ENCODE measurements at regions not wholly inside any gene's neighbourhood (a gene's known extent, or its start where the extent isn't known, plus 50 kb on each side); places are given as distances from the start of the nearest gene placed in this dataset.

DNA sequence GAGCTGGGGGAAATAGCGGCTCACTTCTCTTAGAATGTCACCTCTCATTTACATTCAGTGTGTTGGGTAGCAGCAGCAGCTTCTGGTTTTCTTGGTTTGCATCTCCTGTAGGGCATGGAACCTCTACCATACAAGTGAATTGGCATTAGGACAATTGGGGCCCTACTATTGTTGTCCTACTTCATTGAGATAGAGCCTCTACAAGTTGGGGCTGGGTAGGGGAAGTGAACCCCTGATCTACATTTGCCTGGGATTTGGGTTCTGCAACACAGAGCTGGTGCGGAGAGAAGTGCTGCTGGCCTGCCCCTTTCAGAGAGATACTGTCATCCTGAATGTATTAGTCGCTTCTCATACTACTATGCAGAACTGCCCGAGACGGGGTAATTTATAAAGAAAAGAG is 391.6 kb upstream of the HS6ST1 start:
- DNase-seq = no peak

GRCh38 chr2:128710729-128711128 is 392.1 kb upstream of the HS6ST1 start:
- DNase-seq = peak; percentile 54

- DNase-seq = peak; percentile 92
Observed at GRCh38 chr2:128714285-128714684, 395.6 kb upstream of the HS6ST1 start.

GRCh38 chr2:128714851-128715312 is 396.2 kb upstream of the HS6ST1 start:
- DNase-seq = peak; percentile 45

- no peak for DNase-seq
Observed at GRCh38 chr2:128715360-128715759, 396.7 kb upstream of the HS6ST1 start.

DNA sequence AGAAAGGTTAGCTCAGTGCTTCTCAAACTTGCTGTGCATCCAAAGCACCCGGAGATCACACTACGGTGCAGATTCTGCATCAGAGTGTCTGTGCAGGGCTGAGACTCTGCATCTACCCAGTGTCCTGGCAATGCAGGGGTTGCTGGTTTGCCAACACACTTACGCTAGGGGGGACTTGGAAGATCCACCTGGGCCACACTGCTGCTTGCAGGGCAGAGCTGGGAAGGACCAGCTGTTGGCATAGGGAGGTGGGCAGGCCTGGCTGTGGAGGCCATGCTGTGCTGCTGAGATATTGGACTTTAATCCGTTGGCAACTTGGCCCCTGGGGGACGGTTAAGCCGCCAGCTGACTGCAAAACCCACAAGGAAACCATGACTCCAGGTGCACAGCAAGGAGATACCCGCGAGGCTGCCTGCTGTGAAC is 397.6 kb upstream of the HS6ST1 start:
- no peak for DNase-seq

GRCh38 chr2:128717758-128718710 is 399.4 kb upstream of the HS6ST1 start:
- DNase-seq = no peak

- DNase-seq = no peak
Observed at GRCh38 chr2:128720080-128721022, 401.7 kb upstream of the HS6ST1 start.

- DNase-seq = no peak
Observed at GRCh38 chr2:128721096-128721495, 402.4 kb upstream of the HS6ST1 start.

GRCh38 chr2:128722489-128722888 is 403.8 kb upstream of the HS6ST1 start:
- no peak for DNase-seq

- DNase-seq = no peak
Observed at GRCh38 chr2:128724547-128724946, 405.9 kb upstream of the HS6ST1 start.

GRCh38 chr2:128724972-128725371 is 406.3 kb upstream of the HS6ST1 start:
- DNase-seq = no peak

DNA sequence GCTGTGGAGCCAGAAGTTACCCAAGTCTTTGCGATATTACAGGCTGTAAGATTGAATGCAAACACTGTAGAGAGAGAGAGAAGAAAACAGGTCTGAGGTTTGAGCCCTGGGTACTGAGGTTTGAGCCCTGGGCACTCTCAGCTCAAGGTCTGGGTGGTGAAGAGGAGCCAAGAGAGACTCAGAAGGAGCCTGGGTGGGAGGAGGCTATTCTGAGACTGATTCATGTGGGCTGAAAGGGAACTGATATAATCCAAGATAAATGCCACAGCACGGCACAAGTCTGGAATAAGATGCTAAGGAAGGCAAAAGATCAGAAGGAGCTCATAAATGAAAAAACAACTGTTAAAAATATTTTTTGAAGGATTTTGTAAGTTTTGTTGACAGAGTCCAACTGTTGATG is 407.6 kb upstream of the HS6ST1 start:
- DNase-seq = no peak

GRCh38 chr2:128726911-128727310 is 408.2 kb upstream of the HS6ST1 start:
- DNase-seq = no peak

DNA sequence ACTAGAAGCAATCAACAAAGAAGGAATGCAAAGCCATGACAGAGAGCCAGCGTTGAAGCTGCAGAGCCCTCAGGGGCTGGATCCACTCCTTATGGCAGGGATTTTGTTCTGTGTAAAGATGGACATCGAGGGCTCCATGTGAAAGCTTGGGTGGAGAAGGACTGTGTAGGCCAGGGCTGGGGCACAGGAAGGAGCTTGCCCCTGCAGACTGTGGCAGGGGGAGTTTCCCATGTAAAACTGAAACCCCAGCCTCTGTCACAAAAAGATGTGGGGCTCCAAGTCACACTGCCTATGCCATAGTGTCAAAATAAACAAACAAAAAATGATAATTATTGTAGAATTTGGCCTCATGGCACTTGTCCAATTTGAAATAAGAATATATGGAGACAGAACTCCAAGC is 408.7 kb upstream of the HS6ST1 start:
- DNase-seq = no peak

- no peak for DNase-seq
Observed at GRCh38 chr2:128727914-128728313, 409.2 kb upstream of the HS6ST1 start.

- no peak for DNase-seq
Observed at GRCh38 chr2:128729051-128729450, 410.4 kb upstream of the HS6ST1 start.

GRCh38 chr2:128731994-128732650 is 413.5 kb upstream of the HS6ST1 start:
- DNase-seq = no peak

GRCh38 chr2:128732976-128733431 is 414.3 kb upstream of the HS6ST1 start:
- DNase-seq = no peak

DNA sequence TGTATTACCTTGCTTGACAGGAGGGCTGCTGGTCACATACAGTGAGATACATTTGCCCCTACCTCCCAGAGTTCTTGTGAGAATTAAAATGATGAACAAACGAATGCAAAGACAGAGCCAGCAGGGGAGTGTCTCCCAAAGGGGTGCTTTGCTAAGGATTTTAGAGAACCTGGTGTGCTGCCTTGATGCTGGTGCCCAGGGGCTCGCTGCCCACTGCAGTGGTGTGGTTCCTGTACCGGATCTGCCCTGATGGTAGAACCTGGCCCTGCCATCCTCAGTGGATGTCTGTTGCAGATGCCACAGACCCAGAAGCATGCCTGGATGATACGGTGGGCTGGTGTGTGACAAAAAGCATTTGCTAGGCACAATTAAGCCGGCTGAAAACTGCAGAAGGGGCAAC is 414.8 kb upstream of the HS6ST1 start:
- no peak for DNase-seq

DNA sequence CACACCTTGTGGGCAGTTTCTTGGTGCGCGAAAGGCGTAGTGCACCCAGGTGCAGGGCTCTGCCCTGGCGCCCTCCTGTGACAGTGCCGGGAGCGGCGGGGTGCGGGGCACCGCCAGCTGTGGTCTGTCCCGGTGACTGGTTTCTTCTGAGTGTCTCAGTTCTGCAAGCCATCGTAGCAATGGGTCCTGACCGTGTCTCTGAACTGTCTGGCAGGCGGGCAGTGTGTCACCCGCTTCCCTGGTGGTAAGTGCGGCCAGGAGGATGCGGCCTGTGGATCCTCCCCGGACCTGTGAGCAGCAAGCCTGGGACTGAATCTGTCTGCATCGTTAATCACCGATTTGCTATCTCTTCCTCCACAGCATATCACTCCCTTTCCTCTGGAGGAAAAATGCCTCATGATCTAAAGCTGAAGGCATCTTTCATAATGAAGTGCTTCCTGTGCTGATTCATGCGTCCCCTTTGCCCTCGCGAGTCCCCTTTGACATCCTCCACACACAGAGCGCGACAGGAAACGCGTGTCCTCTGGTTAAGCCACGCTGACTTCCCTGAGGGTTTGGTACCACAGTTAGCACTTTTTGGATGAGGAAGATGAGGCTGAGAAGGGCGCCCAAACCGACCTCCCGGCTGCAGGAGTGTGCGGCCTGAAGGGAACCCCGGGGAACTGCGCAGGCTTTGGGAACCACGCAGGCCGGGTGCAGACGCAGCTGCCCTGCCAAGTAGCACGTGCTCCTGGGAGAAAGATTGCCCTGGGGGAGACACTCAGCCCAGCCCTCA is 416.0 kb upstream of the HS6ST1 start:
- peak; percentile 92 for DNase-seq

All from GDM1 (cell line).